Upper lobe of left lung (tissue), 6 donors: ENCODE measurements at regions not wholly inside any gene's neighbourhood (a gene's known extent, or its start where the extent isn't known, plus 50 kb on each side); places are given as distances from the start of the nearest gene placed in this dataset.

ENCODE experiments used
- ATAC-seq, 2 donors: fragments of 200-7000 bp; cut with Tn5 transposase; one replicate each; pipeline ENCODE4 v1.9.1; 2022; ENCODE audit warnings: mild to moderate bottlenecking in 2 of 2, moderate library complexity in 2 of 2; ENCODE audit not compliant: low FRiP score in 2 of 2
- DNase-seq, 2 donors: peaks; one replicate each; pipeline ENCODE4 v3.0.0-alpha.2; 2019 to 2020
- H3K27ac ChIP-seq, 4 donors: fragments of 200-600 bp; sonication (generic); one replicate each; pipeline ENCODE4 v1.5.1; 2016 to 2019
- H3K27me3 ChIP-seq, 4 donors: fragments of 200-600 bp; sonication (generic); one replicate each; pipeline ENCODE4 v1.5.1; 2017 to 2019
- H3K36me3 ChIP-seq, 4 donors: fragments of 200-600 bp; sonication (generic); one replicate each; pipeline ENCODE4 v1.5.1; 2016 to 2019
- H3K4me1 ChIP-seq, 4 donors: fragments of 200-600 bp; sonication (generic); one replicate each; pipeline ENCODE4 v1.5.1; 2018 to 2019
- H3K4me3 ChIP-seq, 4 donors: fragments of 200-600 bp; sonication (generic); one replicate each; pipeline ENCODE4 v1.5.1; 2017 to 2019; ENCODE audit warnings: mild to moderate bottlenecking in 2 of 4, moderate library complexity in 1 of 4
- H3K9me3 ChIP-seq, 4 donors: fragments of 200-600 bp; sonication (generic); one replicate each; pipeline ENCODE4 v1.5.1; 2018 to 2019
- EP300 ChIP-seq, 4 donors: sonication (generic); formaldehyde crosslinking; IDR thresholded peaks; one replicate each; pipeline ENCODE4 v1.5.1; 2017; ENCODE audit warnings: antibody characterized with exemption in 4 of 4, control low read depth in 2 of 4
- POLR2A ChIP-seq, 4 donors: fragments of 450-650 bp; IDR thresholded peaks; one replicate each; pipeline ENCODE4 v1.5.1; 2016 to 2017; ENCODE audit warnings: antibody characterized with exemption in 4 of 4, mild to moderate bottlenecking in 2 of 4
- POLR2AphosphoS5 ChIP-seq, 2 donors: sonication (generic); formaldehyde crosslinking; IDR thresholded peaks; one replicate each; pipeline ENCODE4 v1.5.1; 2017; ENCODE audit warnings: antibody characterized with exemption in 2 of 2
- WGBS, 2 donors: methylation state at CpG; one replicate each; pipeline ENCODE4 v1.1.5; 2017 to 2018; 5-methylcytosine and 5-hydroxymethylcytosine counted together
- TF ChIP-seq, protein P1 (sequence below), 6 experiments: fragments of 450-650 bp in 4 of 6; fragments of 200-600 bp in 2 of 6; sonication (generic) in 2 of 6; IDR thresholded peaks; one replicate each; pipeline ENCODE4 v1.5.1; 2016 to 2019; ENCODE audit warnings: antibody characterized with exemption in 6 of 6
- donor health status: DM: no; HTN: no; CAD: no; lungs with moderate emphysema.
- donor health status: DM: no; HTN: yes; CAD: no; lungs with severe emphysema.

- H3K9me3 ChIP-seq, result no peaks in the 10 kb centered on the region
- WGBS, 2 donors, result 44 to 56% methylated on average over 3 of the region's 3 CpGs
- H3K36me3 ChIP-seq, result no peaks in the 10 kb centered on the region
- no peak overlapping the region for H3K4me3 ChIP-seq
- ATAC-seq (no peak), DNase-seq (no peak)
- no peak overlapping the region for H3K27ac ChIP-seq
- TF ChIP-seq, protein P1, sequence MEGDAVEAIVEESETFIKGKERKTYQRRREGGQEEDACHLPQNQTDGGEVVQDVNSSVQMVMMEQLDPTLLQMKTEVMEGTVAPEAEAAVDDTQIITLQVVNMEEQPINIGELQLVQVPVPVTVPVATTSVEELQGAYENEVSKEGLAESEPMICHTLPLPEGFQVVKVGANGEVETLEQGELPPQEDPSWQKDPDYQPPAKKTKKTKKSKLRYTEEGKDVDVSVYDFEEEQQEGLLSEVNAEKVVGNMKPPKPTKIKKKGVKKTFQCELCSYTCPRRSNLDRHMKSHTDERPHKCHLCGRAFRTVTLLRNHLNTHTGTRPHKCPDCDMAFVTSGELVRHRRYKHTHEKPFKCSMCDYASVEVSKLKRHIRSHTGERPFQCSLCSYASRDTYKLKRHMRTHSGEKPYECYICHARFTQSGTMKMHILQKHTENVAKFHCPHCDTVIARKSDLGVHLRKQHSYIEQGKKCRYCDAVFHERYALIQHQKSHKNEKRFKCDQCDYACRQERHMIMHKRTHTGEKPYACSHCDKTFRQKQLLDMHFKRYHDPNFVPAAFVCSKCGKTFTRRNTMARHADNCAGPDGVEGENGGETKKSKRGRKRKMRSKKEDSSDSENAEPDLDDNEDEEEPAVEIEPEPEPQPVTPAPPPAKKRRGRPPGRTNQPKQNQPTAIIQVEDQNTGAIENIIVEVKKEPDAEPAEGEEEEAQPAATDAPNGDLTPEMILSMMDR (IDR thresholded peaks at IDR 0.05), result no peak
- TF ChIP-seq POLR2A (IDR thresholded peaks at IDR 0.05), result no peak
- TF ChIP-seq EP300 (IDR thresholded peaks at IDR 0.05), result no peak
- TF ChIP-seq POLR2AphosphoS5 (IDR thresholded peaks at IDR 0.05), result no peak
- H3K27me3 ChIP-seq, result no peaks in the 10 kb centered on the region
- H3K4me1 ChIP-seq, result no peaks in the 10 kb centered on the region
Measured at GRCh38 chr2:177098001-177098613, 114.5 kb upstream of the HNRNPA3 start.

DNA sequence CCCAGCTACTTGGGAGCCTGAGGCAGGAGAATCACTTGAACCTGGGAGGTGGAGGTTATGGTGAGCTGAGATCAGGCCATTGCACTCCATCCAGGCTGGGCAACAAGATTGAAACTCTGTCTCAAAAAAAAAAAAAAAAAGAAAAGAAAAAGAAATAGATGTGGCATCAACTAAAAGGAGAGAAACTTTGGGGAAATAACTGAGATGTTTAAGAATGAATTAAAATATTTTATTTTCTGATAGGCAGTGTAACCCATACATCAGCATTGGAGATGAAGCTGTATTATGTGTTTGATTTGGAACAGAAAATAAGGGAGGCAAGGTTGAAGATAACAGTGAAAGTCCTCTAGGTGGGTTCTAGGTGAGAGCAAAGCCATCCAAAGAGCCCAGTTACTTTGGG, 110.7 kb upstream of the HNRNPA3 start:
- DNase-seq (no peak), ATAC-seq (no peak)
- Histone ChIP-seq H3K27ac (no peak overlapping the region), H3K36me3 (no peaks in the 10 kb centered on the region), H3K4me3 (no peak overlapping the region), H3K4me1 (no peaks in the 10 kb centered on the region), H3K27me3 (no peaks in the 10 kb centered on the region), H3K9me3 (no peaks in the 10 kb centered on the region)
- no peak for TF ChIP-seq EP300 (IDR thresholded peaks at IDR 0.05)
- TF ChIP-seq, protein P1 (IDR thresholded peaks at IDR 0.05), result no peak
- no peak for TF ChIP-seq POLR2AphosphoS5 (IDR thresholded peaks at IDR 0.05)
- TF ChIP-seq POLR2A (IDR thresholded peaks at IDR 0.05), result no peak

DNA sequence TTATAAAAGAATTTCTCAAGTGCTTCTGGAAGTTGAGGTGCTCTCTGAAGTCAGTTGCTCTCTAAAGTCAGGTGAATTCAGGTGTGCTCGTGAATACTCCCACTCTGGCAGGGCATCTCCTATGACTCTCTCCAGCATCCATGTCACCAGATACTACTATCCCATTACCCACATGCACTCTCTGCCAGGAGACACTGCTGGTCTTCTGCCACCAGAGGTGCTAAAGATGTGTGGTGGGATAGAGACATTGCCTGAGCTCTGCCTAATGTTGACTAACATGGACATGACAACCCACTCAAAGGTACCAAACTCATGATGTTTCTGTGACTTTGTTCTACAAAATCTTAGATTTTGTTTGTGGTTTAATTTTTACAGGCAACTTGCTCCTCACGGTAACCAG, 106.4 kb upstream of the HNRNPA3 start:
- no peaks in the 10 kb centered on the region for H3K36me3 ChIP-seq
- no peaks in the 10 kb centered on the region for H3K4me1 ChIP-seq
- no peak overlapping the region for H3K4me3 ChIP-seq
- TF ChIP-seq POLR2A (IDR thresholded peaks at IDR 0.05) (no peak), EP300 (IDR thresholded peaks at IDR 0.05) (no peak), POLR2AphosphoS5 (IDR thresholded peaks at IDR 0.05) (no peak)
- TF ChIP-seq, protein P1 (IDR thresholded peaks at IDR 0.05), result no peak
- 92 to 95% methylated on average over 2 of the region's 2 CpGs for WGBS, 2 donors
- H3K9me3 ChIP-seq, result no peaks in the 10 kb centered on the region
- no peaks in the 10 kb centered on the region for H3K27me3 ChIP-seq
- DNase-seq, result no peak
- no peak for ATAC-seq
- no peak overlapping the region for H3K27ac ChIP-seq

GRCh38 chr2:177108890-177109289, 103.7 kb upstream of the HNRNPA3 start:
- no peaks in the 10 kb centered on the region for H3K4me1 ChIP-seq
- no peaks in the 10 kb centered on the region for H3K27me3 ChIP-seq
- ATAC-seq (no peak), DNase-seq (no peak)
- H3K36me3 ChIP-seq, result no peaks in the 10 kb centered on the region
- TF ChIP-seq POLR2A (IDR thresholded peaks at IDR 0.05), result no peak
- TF ChIP-seq, protein P1 (IDR thresholded peaks at IDR 0.05), result no peak
- TF ChIP-seq EP300 (IDR thresholded peaks at IDR 0.05), result no peak
- TF ChIP-seq POLR2AphosphoS5 (IDR thresholded peaks at IDR 0.05), result no peak
- H3K27ac ChIP-seq, result no peak overlapping the region
- no peaks in the 10 kb centered on the region for H3K9me3 ChIP-seq
- H3K4me3 ChIP-seq, result no peak overlapping the region
- WGBS, 2 donors, result 77 to 78% methylated on average over 2 of the region's 2 CpGs

GRCh38 chr2:177114712-177115111, 97.9 kb upstream of the HNRNPA3 start:
- H3K36me3 ChIP-seq, result no peaks in the 10 kb centered on the region
- H3K27ac ChIP-seq, result no peak overlapping the region
- ATAC-seq (no peak), DNase-seq (no peak)
- WGBS, 2 donors, result 97 to 98% methylated on average over 5 of the region's 5 CpGs
- H3K9me3 ChIP-seq, result no peaks in the 10 kb centered on the region
- no peaks in the 10 kb centered on the region for H3K27me3 ChIP-seq
- H3K4me3 ChIP-seq, result no peak overlapping the region
- H3K4me1 ChIP-seq, result peaks cover 0 to 5% (median 0%) of the 10 kb centered on the region in 4 donors
- TF ChIP-seq, protein P1 (IDR thresholded peaks at IDR 0.05), result no peak
- TF ChIP-seq POLR2A (IDR thresholded peaks at IDR 0.05) (no peak), EP300 (IDR thresholded peaks at IDR 0.05) (no peak), POLR2AphosphoS5 (IDR thresholded peaks at IDR 0.05) (no peak)
